K562 (cell line): ENCODE measurements at regions not wholly inside any gene's neighbourhood (a gene's known extent, or its start where the extent isn't known, plus 50 kb on each side); places are given as distances from the start of the nearest gene placed in this dataset.

Experiments used
- ATAC-seq: fragments of 200-7000 bp; cut with Tn5 transposase; 3 replicates; pipeline ENCODE4 v1.9.1; 2020; ENCODE audit warnings: moderate library complexity
- BruUV-seq: library from RNA; stranded (reverse); fragments of 400-500 nt; replicated peaks from 2 replicates; lab custom pipeline; 2021; lab: Mats Ljungman, UMichigan
- CTCF ChIA-PET: fragments of 300-600 bp; formaldehyde crosslinking; extraction: SDS; loops from one replicate; lab custom pipeline; 2021; ENCODE audit warnings: low intra/inter-chr PET ratio; lab: Yijun Ruan, JAX
- POLR2A ChIA-PET: fragments of 300-600, 350-650 bp; sonication (Branson Sonifier 250); formaldehyde crosslinking; extraction: SDS; loops from one replicate; lab custom pipeline; 2021; ENCODE audit warnings: antibody characterized with exemption, inconsistent platforms; lab: Yijun Ruan, JAX
- DNase-seq, 4 experiments: peaks; one replicate each; pipeline versions ENCODE4 v3.0.0 to v3.0.0-alpha.2; 2011 to 2018; ENCODE audit warnings: low spot score in 3 of 4, mixed read lengths in 3 of 4; ENCODE audit errors: extremely low read depth in 1 of 4
- FAIRE-seq: peaks from 2 replicates; lab custom pipeline; 2011; peaks lifted over from hg19 to GRCh38; lab: Jason Lieb, UNC
- H2AFZ ChIP-seq: 2 replicates; pipeline ENCODE4 v1.6.0; 2011; ENCODE audit warnings: low read depth, low read length, control low read depth, inconsistent platforms
- H3K27ac ChIP-seq: fragments of 200-600 bp; 3 replicates; pipeline ENCODE4 v1.8.0; 2011; ENCODE audit warnings: low read depth, mild to moderate bottlenecking, control low read depth, inconsistent platforms, low read length, moderate library complexity, mixed read lengths; ENCODE audit errors: extremely low read depth
- H3K27me3 ChIP-seq, 2 experiments: fragments of 300-600 bp in 1 of 2; 2 replicates in 1 of 2; 3 replicates in 1 of 2; pipeline versions ENCODE4 v1.6.0 to v1.8.0; 2011; ENCODE audit warnings: inconsistent platforms in 2 of 2, low read length in 2 of 2, mild to moderate bottlenecking in 1 of 2, mixed read lengths in 1 of 2, moderate library complexity in 1 of 2; ENCODE audit not compliant: control insufficient read depth in 2 of 2, insufficient read depth in 2 of 2
- H3K36me3 ChIP-seq: fragments of 300-600 bp; 3 replicates; pipeline ENCODE4 v1.8.0; 2011; ENCODE audit warnings: mild to moderate bottlenecking, low read length, inconsistent platforms; ENCODE audit not compliant: control insufficient read depth, insufficient read depth
- H3K4me1 ChIP-seq, 2 experiments: fragments of 200-600 bp in 1 of 2; replicated peaks in 1 of 2; 2 replicates in 1 of 2; 3 replicates in 1 of 2; pipeline versions ENCODE4 v1.5.1 to v1.8.0; 2011; ENCODE audit warnings: inconsistent platforms in 2 of 2, low read length in 2 of 2, mild to moderate bottlenecking in 1 of 2, mixed read lengths in 1 of 2, moderate library complexity in 1 of 2; ENCODE audit not compliant: control insufficient read depth in 2 of 2, insufficient read depth in 2 of 2
- H3K4me2 ChIP-seq: 2 replicates; pipeline ENCODE4 v1.6.1; 2011; ENCODE audit warnings: low read length, control low read depth, inconsistent platforms, mixed read lengths; ENCODE audit not compliant: insufficient read depth
- H3K4me3 ChIP-seq: fragments of 200-600 bp; sonication (generic), shearing (Covaris generic); 2 replicates; pipeline ENCODE4 v1.5.1; 2016; ENCODE audit warnings: control low read depth, inconsistent platforms
- H3K79me2 ChIP-seq: fragments of 200-600 bp; 3 replicates; pipeline ENCODE4 v1.8.0; 2011; ENCODE audit warnings: low read length, inconsistent platforms; ENCODE audit not compliant: control insufficient read depth, insufficient read depth
- H3K9ac ChIP-seq, 2 experiments: 2 replicates each; pipeline versions ENCODE4 v1.6.0 to v1.6.1; 2011; ENCODE audit warnings: low read depth in 2 of 2, low read length in 2 of 2, control low read depth in 1 of 2, inconsistent platforms in 1 of 2, mild to moderate bottlenecking in 1 of 2, mixed read lengths in 1 of 2; ENCODE audit not compliant: insufficient read depth in 1 of 2
- H3K9me1 ChIP-seq: one replicate; pipeline ENCODE4 v1.6.0; 2011; ENCODE audit warnings: inconsistent platforms, mild to moderate bottlenecking, low read length, moderate library complexity; ENCODE audit not compliant: control insufficient read depth, insufficient read depth
- H3K9me3 ChIP-seq: replicated peaks from 2 replicates; pipeline ENCODE4 v1.5.1; 2011; ENCODE audit warnings: low read depth, low read length, inconsistent platforms; ENCODE audit not compliant: control insufficient read depth, insufficient read depth
- H4K20me1 ChIP-seq: replicated peaks from 2 replicates; pipeline ENCODE4 v1.6.1; 2011; ENCODE audit warnings: low read length, inconsistent platforms, mixed read lengths; ENCODE audit not compliant: control insufficient read depth, insufficient read depth
- ARID2 ChIP-seq: fragments of 450-650 bp; IDR thresholded peaks from 2 replicates; pipeline ENCODE4 v1.6.1; 2017; ENCODE audit warnings: antibody characterized with exemption, mild to moderate bottlenecking
- C11orf30 ChIP-seq: fragments of 450-650 bp; IDR thresholded peaks from 2 replicates; pipeline ENCODE4 v1.6.1; 2016; ENCODE audit warnings: low read depth, mild to moderate bottlenecking
- E2F1 ChIP-seq: sonication (generic); formaldehyde crosslinking; IDR thresholded peaks from 2 replicates; pipeline ENCODE4 v1.8.1; 2023; ENCODE audit warnings: mild to moderate bottlenecking, missing genetic modification reagents, moderate library complexity
- ERF ChIP-seq: fragments of 450-650 bp; formaldehyde crosslinking; IDR thresholded peaks from 2 replicates; pipeline ENCODE4 v1.4.0; 2020; ENCODE audit warnings: mild to moderate bottlenecking, mixed read lengths
- HBP1 ChIP-seq: fragments of 450-650 bp; formaldehyde crosslinking; IDR thresholded peaks from 2 replicates; pipeline ENCODE4 v1.4.0; 2022; ENCODE audit warnings: missing genetic modification characterization
- HNRNPUL1 ChIP-seq: fragments of 200-400 bp; formaldehyde crosslinking; IDR thresholded peaks from 2 replicates; pipeline ENCODE4 v1.6.1; 2017; ENCODE audit warnings: low read length
- KAT2B ChIP-seq: IDR thresholded peaks from one replicate; pipeline ENCODE4 v1.6.1; 2012; ENCODE audit warnings: low read depth, mild to moderate bottlenecking, control low read depth, inconsistent platforms, low read length, moderate library complexity
- KLF1 ChIP-seq: fragments of 450-650 bp; IDR thresholded peaks from 2 replicates; pipeline ENCODE4 v1.6.1; 2016; ENCODE audit warnings: missing genetic modification characterization, missing compliant biosample characterization
- NUFIP1 ChIP-seq: fragments of 450-650 bp; IDR thresholded peaks from 2 replicates; pipeline ENCODE4 v1.6.1; 2018; ENCODE audit not compliant: partially characterized antibody
- POLR2B ChIP-seq: fragments of 450-650 bp; IDR thresholded peaks from 2 replicates; pipeline ENCODE4 v1.6.1; 2018; ENCODE audit warnings: low read depth; ENCODE audit not compliant: partially characterized antibody
- PPARD ChIP-seq: fragments of 250-450 bp; sonication (Bioruptor Pico); IDR thresholded peaks from 2 replicates; pipeline ENCODE4 v1.8.0; 2022; ENCODE audit warnings: inconsistent platforms, mild to moderate bottlenecking, moderate library complexity
- RBM25 ChIP-seq: fragments of 200-400 bp; formaldehyde crosslinking; IDR thresholded peaks from 2 replicates; pipeline ENCODE4 v1.6.1; 2018; ENCODE audit warnings: low read length, low read depth, moderate library complexity; ENCODE audit not compliant: severe bottlenecking
- SIN3A ChIP-seq, 2 experiments: fragments of 150-350 bp in 1 of 2; IDR thresholded peaks; 2 replicates each; pipeline ENCODE4 v1.6.1; 2011 to 2016; ENCODE audit warnings: borderline replicate concordance in 2 of 2, low read depth in 2 of 2, low read length in 2 of 2, mild to moderate bottlenecking in 2 of 2, moderate library complexity in 2 of 2; ENCODE audit not compliant: control insufficient read depth in 1 of 2
- ZBTB1 ChIP-seq: sonication (generic); formaldehyde crosslinking; IDR thresholded peaks from 2 replicates; pipeline ENCODE4 v1.8.1; 2023; ENCODE audit warnings: missing genetic modification reagents, low read depth, mild to moderate bottlenecking, borderline replicate concordance
- ZNF134 ChIP-seq: fragments of 250-450 bp; sonication (Bioruptor Pico); conservative IDR thresholded peaks from 2 replicates; pipeline ENCODE4 v1.4.0; 2020
- ZNF316 ChIP-seq: fragments of 450-650 bp; IDR thresholded peaks from 2 replicates; pipeline ENCODE4 v1.6.1; 2016
- ZNF512 ChIP-seq: IDR thresholded peaks from 2 replicates; pipeline ENCODE4 v1.6.1; 2016; ENCODE audit warnings: missing genetic modification characterization, missing compliant biosample characterization
- ZSCAN29 ChIP-seq: fragments of 450-650 bp; IDR thresholded peaks from 2 replicates; pipeline ENCODE4 v1.6.1; 2017
- WGBS: fragments of 100-300 bp; shearing (Covaris generic); methylation state at CpG from one replicate; pipeline ENCODE4 v1.1.6; 2016; ENCODE audit warnings: low coverage, mixed read lengths; ENCODE audit not compliant: insufficient coverage; ENCODE audit errors: missing lambda C conversion rate; 5-methylcytosine and 5-hydroxymethylcytosine counted together
- in situ Hi-C: fragments of 300-500 bp; cut with MboI; formaldehyde crosslinking; loops from 4 replicates; pipeline ENCODE4 v1.15.0; 2018; ENCODE audit warnings: inconsistent platforms, mixed read lengths
- intact Hi-C: fragments of 100-400 bp; cut with micrococcal nuclease; formaldehyde crosslinking; loops from 2 replicates; pipeline ENCODE4 v1.14.2; 2022

- Histone ChIP-seq H3K27me3 (no peaks in the 10 kb centered on the region), H2AFZ (no peak overlapping the region), H3K27ac (no peak overlapping the region), H3K9ac (no peak overlapping the region), H3K4me1 (no peaks in the 10 kb centered on the region), H4K20me1 (no peaks in the 10 kb centered on the region), H3K4me2 (no peak overlapping the region), H3K9me1 (no peaks in the 10 kb centered on the region), H3K4me3 (no peak overlapping the region)
- in situ Hi-C loops = no loop called here
- CTCF ChIA-PET = no interaction called here
- no TSS peak for BruUV-seq
- FAIRE-seq (no peak), DNase-seq (no peak), ATAC-seq (no peak)
- WGBS = 30% methylated on average over 9 of the region's 9 CpGs
- peak; percentile 67 for TF ChIP-seq ZNF316
- TF ChIP-seq E2F1 = no peak
- TF ChIP-seq ZSCAN29 = no peak
- TF ChIP-seq KAT2B = no peak
- TF ChIP-seq HNRNPUL1 = no peak
- peak; percentile 48 for TF ChIP-seq RBM25
- TF ChIP-seq SIN3A (IDR thresholded peaks at IDR 0.05; ENCODE audit: borderline replicate concordance in 2 of 2, control insufficient read depth in 1 of 2, low read depth in 2 of 2, low read length in 2 of 2) = no peak
- no peak for TF ChIP-seq NUFIP1
- TF ChIP-seq HBP1 (CRISPR knock-in tag) = no peak
- no peak for TF ChIP-seq ZNF134
- no peak for TF ChIP-seq C11orf30
- TF ChIP-seq ZBTB1 (CRISPR knock-in tag) = no peak
- TF ChIP-seq POLR2B = no peak
- no peak for TF ChIP-seq PPARD (CRISPR knock-in tag)
- TF ChIP-seq ZNF512 = no peak
- TF ChIP-seq ERF (CRISPR knock-in tag) = no peak
- TF ChIP-seq KLF1 (tag) = no peak
- no peak for TF ChIP-seq ARID2
- TF ChIP-seq, all 486 proteins: peak for 2
- Histone ChIP-seq H3K9me3 (no peaks in the 10 kb centered on the region), H3K79me2 (no peaks in the 10 kb centered on the region), H3K36me3 (no peaks in the 10 kb centered on the region)
- intact Hi-C loops = no loop called here
- POLR2A ChIA-PET = interaction anchor here (0.7 kb wide), 1 partner anchor 100 kb away, joined by 3 read pairs; no protein-coding TSS in a partner anchor
These were observed 72.9 kb downstream of the KPNA2 start for GRCh38 chr17:68108313-68109000.
